OCI-LY3 (cell line): ENCODE measurements at regions not wholly inside any gene's neighbourhood (a gene's known extent, or its start where the extent isn't known, plus 50 kb on each side); places are given as distances from the start of the nearest gene placed in this dataset.

ENCODE experiments used
- CTCF ChIP-seq: fragments of 200-600, 300-600 bp; sonication (generic); IDR thresholded peaks from 2 replicates; pipeline ENCODE4 v1.5.1; 2014; ENCODE audit warnings: antibody characterized with exemption, low read length, low read depth
- EZH2phosphoT487 ChIP-seq: fragments of 200-600 bp; shearing (Covaris generic); IDR thresholded peaks from 2 replicates; pipeline ENCODE4 v1.6.1; 2018; ENCODE audit warnings: antibody characterized with exemption, mixed run types, low read depth

GRCh38 chr13:73195091-73195490 is 136.3 kb downstream of the KLF5 start:
- TF ChIP-seq CTCF (no peak), EZH2phosphoT487 (no peak)
